Bronchial epithelial cell (primary cell): ENCODE measurements at regions not wholly inside any gene's neighbourhood (a gene's known extent, or its start where the extent isn't known, plus 50 kb on each side); places are given as distances from the start of the nearest gene placed in this dataset.

ENCODE experiments used
- DNase-seq: peaks from one replicate; pipeline ENCODE4 v3.0.0-alpha.2; 2010; ENCODE audit warnings: low read depth
- FAIRE-seq: peaks from 2 replicates; lab custom pipeline; 2011; peaks lifted over from hg19 to GRCh38; lab: Jason Lieb, UNC
- H3K27me3 ChIP-seq: 2 replicates; pipeline ENCODE4 v1.5.1; 2011; ENCODE audit warnings: low read length; ENCODE audit not compliant: control insufficient read depth, insufficient read depth
- H3K36me3 ChIP-seq: 2 replicates; pipeline ENCODE4 v1.5.1; 2011; ENCODE audit warnings: low read length; ENCODE audit not compliant: control insufficient read depth, insufficient read depth
- H3K4me3 ChIP-seq: 2 replicates; pipeline ENCODE4 v1.5.1; 2011; ENCODE audit warnings: mild to moderate bottlenecking, low read depth, low read length, control low read depth
- TF ChIP-seq, protein P1 (sequence below): IDR thresholded peaks from 2 replicates; pipeline ENCODE4 v1.5.1; 2011; ENCODE audit warnings: mild to moderate bottlenecking, moderate library complexity, low read length, control low read depth, inconsistent platforms; ENCODE audit not compliant: insufficient read depth, severe bottlenecking

DNA sequence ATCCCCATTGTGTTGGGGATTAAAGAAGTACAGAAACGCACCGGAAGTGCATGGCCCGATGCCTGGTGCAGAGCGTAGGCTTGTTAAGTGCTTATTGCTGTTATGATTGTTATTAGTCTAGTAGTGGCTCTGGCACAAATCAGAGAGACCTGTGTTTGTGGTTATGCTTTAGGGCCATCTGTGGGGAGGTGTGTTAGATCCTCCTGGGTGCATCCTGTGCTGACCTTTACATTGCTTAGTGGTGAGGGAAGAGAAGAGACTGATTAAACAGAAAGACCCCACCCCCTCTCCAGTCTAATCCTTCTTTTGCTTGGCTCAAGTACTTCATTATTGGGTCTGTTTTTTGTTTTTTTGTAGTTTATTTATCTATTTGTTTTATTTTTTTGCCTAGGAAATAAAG lies 112.7 kb upstream of the SPRY4 start:
- no peaks in the 10 kb centered on the region for H3K36me3 ChIP-seq
- H3K4me3 ChIP-seq: no peak overlapping the region
- DNase-seq (no peak), FAIRE-seq (no peak)
- peaks cover 6% of the 10 kb centered on the region for H3K27me3 ChIP-seq
- TF ChIP-seq, protein P1, sequence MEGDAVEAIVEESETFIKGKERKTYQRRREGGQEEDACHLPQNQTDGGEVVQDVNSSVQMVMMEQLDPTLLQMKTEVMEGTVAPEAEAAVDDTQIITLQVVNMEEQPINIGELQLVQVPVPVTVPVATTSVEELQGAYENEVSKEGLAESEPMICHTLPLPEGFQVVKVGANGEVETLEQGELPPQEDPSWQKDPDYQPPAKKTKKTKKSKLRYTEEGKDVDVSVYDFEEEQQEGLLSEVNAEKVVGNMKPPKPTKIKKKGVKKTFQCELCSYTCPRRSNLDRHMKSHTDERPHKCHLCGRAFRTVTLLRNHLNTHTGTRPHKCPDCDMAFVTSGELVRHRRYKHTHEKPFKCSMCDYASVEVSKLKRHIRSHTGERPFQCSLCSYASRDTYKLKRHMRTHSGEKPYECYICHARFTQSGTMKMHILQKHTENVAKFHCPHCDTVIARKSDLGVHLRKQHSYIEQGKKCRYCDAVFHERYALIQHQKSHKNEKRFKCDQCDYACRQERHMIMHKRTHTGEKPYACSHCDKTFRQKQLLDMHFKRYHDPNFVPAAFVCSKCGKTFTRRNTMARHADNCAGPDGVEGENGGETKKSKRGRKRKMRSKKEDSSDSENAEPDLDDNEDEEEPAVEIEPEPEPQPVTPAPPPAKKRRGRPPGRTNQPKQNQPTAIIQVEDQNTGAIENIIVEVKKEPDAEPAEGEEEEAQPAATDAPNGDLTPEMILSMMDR: no peak

DNA sequence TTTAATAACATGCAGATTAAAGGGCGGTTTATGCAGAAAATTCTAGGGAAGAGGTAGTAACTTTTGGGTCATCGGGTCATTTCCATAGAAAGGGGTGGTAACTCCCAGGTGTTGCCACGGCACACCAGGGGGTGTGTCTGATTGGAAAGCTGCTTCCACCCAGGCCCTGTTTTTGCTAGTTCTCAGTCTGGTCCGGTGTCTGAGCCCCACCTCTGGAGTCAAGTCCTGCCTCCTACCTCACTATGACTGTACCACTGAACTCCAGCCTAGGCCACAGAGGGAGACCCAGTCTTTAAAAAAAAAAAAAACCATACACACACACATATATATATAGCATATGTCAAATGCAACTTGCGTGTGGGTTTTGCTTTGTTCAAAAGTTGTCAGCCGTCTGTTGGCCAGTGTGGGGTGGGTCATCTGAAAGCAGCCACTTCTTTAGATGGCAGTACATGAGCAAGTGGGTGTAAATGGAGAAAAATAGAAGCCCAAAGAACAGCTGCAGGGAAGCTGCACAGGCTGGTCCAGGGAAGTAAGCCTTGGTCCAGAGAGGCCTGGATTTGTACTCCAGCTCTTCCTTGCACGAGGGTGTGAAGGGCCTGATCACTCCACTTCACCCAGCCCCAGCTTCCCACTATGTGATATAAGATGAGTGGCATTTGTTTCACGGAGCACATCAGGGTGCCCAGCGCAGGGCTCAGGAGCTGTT lies 110.7 kb upstream of the SPRY4 start:
- FAIRE-seq (no peak), DNase-seq (no peak)
- TF ChIP-seq, protein P1: no peak
- Histone ChIP-seq H3K27me3 (peaks cover under 1% of the 10 kb centered on the region), H3K36me3 (no peaks in the 10 kb centered on the region), H3K4me3 (no peak overlapping the region)

DNA sequence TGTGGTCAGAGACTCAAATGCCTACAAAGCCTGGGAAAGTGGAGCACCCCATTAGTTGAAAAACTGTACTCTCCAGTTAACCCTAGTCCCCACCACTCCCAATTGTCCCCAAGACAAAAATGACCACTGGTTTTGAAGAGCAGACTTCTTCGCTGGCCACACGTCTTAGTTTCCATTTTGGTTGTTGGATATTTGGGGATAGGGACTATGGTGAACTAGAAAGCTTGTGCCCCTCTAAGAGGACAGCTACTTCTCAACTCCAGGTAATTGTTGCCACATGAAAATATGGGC lies 109.4 kb upstream of the SPRY4 start:
- no peak for FAIRE-seq
- no peaks in the 10 kb centered on the region for H3K27me3 ChIP-seq
- no peak overlapping the region for H3K4me3 ChIP-seq
- TF ChIP-seq, protein P1: no peak
- DNase-seq: no peak
- no peaks in the 10 kb centered on the region for H3K36me3 ChIP-seq

DNA sequence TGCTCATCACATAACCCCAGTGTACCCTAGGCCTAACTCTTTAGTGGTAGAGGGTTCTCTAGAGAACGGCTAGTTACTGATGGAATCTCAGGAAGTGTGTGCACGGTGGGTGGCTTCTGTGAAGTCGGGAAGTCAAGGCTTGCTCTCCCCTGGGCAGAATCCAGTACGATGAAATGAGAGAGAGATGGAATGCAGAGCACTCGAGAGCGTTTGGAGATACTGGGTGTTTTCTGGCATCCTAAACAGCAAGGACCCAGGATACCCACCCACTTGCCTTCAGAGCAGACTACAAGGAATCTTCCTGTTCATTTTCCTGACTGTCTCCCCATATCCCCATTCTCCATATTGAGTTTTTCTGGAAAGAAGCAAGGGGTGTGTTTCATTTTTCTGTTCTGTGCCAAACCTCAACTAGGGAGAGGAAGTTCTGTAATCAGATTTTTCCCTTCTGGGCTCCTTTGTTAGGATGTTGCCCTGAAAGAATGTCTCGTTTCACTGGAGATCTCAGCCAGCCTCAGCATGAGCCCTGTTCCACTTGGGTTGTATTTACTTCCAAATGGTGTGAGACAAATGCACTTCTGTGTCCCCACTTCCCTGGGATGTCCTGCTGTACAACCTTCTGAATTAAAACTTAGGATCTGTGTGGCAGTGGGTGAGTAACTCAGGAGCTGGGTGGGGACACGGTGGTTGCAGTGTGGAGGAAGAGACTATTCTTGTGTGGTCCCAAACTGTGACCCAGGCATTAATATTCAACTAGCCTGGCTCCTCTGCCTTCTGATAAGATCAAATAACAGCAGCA lies 108.9 kb upstream of the SPRY4 start:
- FAIRE-seq (no peak), DNase-seq (no peak)
- H3K4me3 ChIP-seq: no peak overlapping the region
- H3K36me3 ChIP-seq: no peaks in the 10 kb centered on the region
- no peaks in the 10 kb centered on the region for H3K27me3 ChIP-seq
- TF ChIP-seq, protein P1: no peak

DNA sequence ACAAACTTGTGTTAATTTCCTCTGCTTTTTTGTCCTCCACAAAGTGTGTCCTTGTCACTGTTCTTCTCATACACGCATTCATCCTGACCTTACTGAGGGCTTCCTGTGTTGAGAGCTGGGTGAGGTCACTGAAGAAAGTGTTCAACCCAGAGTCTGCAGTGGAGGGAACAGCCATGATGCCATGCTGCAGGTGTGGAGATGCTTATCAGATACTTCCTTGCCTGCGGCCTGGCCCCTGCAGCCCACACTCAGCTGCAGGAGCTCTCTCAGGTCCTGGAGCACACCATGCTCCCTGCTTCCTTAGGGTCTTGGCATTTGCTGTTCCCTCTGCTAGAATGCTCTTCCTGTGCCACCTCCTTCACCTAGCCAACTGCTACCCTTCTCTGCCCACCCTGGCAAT lies 108.1 kb upstream of the SPRY4 start:
- TF ChIP-seq, protein P1: no peak
- Histone ChIP-seq H3K36me3 (no peaks in the 10 kb centered on the region), H3K27me3 (no peaks in the 10 kb centered on the region), H3K4me3 (no peak overlapping the region)
- DNase-seq (no peak), FAIRE-seq (no peak)
